ENCODE measurements at regions not wholly inside any gene's neighbourhood (a gene's known extent, or its start where the extent isn't known, plus 50 kb on each side); places are given as distances from the start of the nearest gene placed in this dataset.

- Histone ChIP-seq H4K91ac (ENCODE audit: insufficient read length, low read depth, low read length) (no peak overlapping the region), H2BK12ac (ENCODE audit: insufficient read length, low read depth, low read length) (no peak overlapping the region), H3K9ac (ENCODE audit: extremely low read depth, insufficient read length, low read length) (no peak overlapping the region), H3K23me2 (ENCODE audit: insufficient read length, low read depth, low read length, poor library complexity, severe bottlenecking) (no peaks in the 10 kb centered on the region), H3T11ph (ENCODE audit: low read length) (no peak overlapping the region), H2BK120ac (ENCODE audit: low read depth, low read length, poor library complexity, severe bottlenecking) (no peak overlapping the region), H3K4ac (ENCODE audit: low read depth, low read length) (no peak overlapping the region), H3K4me1 (ENCODE audit: insufficient read depth, low read length) (peaks cover under 1% of the 10 kb centered on the region; the same call in 1 of the 2 replicates), H3K79me1 (ENCODE audit: insufficient read depth, low read depth, low read length, poor library complexity, severe bottlenecking) (no peaks in the 10 kb centered on the region), H2BK5ac (ENCODE audit: insufficient read length, low read length) (no peak overlapping the region), H3K27ac (ENCODE audit: insufficient read length, low read depth, low read length) (no peak overlapping the region), H3K56ac (ENCODE audit: insufficient read length, low read depth, low read length) (no peak overlapping the region), H3K79me2 (ENCODE audit: insufficient read depth, low read length) (no peaks in the 10 kb centered on the region), H2AK5ac (ENCODE audit: insufficient read length, low read length) (no peak overlapping the region), H2AFZ (ENCODE audit: low read length) (no peak overlapping the region), H4K5ac (ENCODE audit: insufficient read length, low read depth, low read length) (no peak overlapping the region), H3K9me3 (ENCODE audit: control insufficient read depth, low read depth, low read length) (no peaks in the 10 kb centered on the region), H2BK15ac (ENCODE audit: low read depth, low read length) (no peak overlapping the region), H2BK20ac (ENCODE audit: low read depth, low read length, poor library complexity, severe bottlenecking) (no peak overlapping the region), H4K20me1 (ENCODE audit: control insufficient read depth, insufficient read depth, insufficient read length) (no peaks in the 10 kb centered on the region), H3K18ac (ENCODE audit: insufficient read length, low read depth, low read length) (no peak overlapping the region), H3K4me2 (ENCODE audit: insufficient read depth, insufficient read length, low read length) (no peak overlapping the region), H3K27me3 (ENCODE audit: insufficient read depth, low read length) (no peaks in the 10 kb centered on the region; the same call in 1 of the 2 replicates), H3K14ac (ENCODE audit: insufficient read depth, low read length) (no peak overlapping the region), H3K23ac (ENCODE audit: insufficient read length, low read depth, low read length) (no peak overlapping the region), H4K8ac (replicated peaks; ENCODE audit: insufficient read length, low read depth, low read length) (no peak overlapping the region)
- DNase-seq: no peak
- H3K4me3 Mint-ChIP-seq: no peak overlapping the region
- no CpG with 5 or more reads among the region's 3 CpGs for WGBS (ENCODE audit: extremely low coverage, insufficient read length, low lambda C conversion rate)
- H3K27ac Mint-ChIP-seq: no peak overlapping the region
- H3K27me3 Mint-ChIP-seq (ENCODE audit: low read depth): no peaks in the 10 kb centered on the region
- H3K36me3 Mint-ChIP-seq (ENCODE audit: insufficient read depth in 1 of 3, low read depth in 3 of 3): no peaks in the 10 kb centered on the region
- TF ChIP-seq CTCF (conservative IDR thresholded peaks at IDR 0.05): no peak
- no peaks in the 10 kb centered on the region for H3K9me3 Mint-ChIP-seq
- H3K4me1 Mint-ChIP-seq: peaks cover 13 to 18% of the 10 kb centered on the region in 2 experiments
These were observed 136.5 kb upstream of the CPSF6 start for GRCh38 chr12:69102856-69103255.
